HT-29 (cell line): ENCODE measurements at regions not wholly inside any gene's neighbourhood (a gene's known extent, or its start where the extent isn't known, plus 50 kb on each side); places are given as distances from the start of the nearest gene placed in this dataset.
"Not testable (repeated sequence)": the region's sequence is repeated elsewhere in the genome, so short reads cannot be mapped to it uniquely, and the experiment has no call there.

ENCODE experiments used
- DNase-seq: peaks from one replicate; pipeline ENCODE4 v3.0.0-alpha.2; 2015; ENCODE audit warnings: low spot score

DNA sequence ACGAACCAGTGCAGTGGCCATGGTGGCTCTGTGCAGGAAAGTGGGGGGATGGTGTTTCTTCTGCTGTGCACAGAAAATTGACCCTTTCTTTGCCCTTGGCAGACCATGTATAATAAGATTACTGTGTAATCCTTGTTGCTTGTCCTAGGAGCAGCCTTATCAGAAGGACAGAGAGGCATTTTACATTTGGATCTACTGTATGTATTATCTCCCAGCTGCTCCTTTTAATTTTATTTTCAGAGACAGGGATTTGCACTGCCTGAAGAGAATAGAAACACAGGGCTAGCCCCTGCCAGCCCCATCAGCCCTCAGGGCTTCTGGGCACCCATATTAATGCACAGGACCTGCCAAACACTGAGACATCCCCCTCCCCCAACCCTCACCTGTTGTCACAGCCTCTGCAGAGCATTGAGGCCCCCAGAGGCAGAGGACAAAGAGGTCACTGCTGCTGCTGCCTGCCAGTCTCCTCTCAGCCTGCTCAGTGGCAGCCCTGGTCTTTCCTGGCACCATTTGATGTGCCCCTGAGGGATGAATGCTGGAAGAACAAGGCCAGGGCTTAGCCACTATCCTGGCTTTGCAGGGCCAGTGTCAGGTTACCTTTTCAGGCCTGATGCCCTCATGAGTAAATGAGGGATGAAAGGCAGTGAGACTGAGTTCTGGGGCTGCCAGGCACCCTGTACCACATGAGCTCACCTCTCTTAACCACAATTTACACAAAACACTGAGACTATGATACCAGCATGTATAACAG, 533.4 kb downstream of the NTRK3 start:
- no peak for DNase-seq

DNA sequence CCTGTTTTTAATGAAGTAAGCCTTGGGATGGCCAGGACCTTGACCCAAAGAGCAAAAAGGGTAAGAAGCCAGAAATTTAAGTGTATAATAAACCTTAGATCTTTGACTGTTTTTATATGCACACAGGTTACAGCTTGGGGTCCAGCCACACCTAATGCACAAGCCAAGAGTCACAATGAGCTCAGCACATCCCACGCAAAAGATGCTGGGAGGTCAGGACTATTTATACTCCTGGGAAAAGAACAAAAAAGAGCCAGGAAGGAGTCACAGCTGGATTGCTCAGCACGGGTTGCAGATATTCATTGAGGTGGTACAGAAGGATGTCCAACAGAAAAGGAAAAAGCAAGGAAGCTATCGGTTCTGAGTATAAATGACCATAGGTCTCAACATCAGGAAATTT, 536.3 kb downstream of the NTRK3 start:
- DNase-seq = no peak

DNA sequence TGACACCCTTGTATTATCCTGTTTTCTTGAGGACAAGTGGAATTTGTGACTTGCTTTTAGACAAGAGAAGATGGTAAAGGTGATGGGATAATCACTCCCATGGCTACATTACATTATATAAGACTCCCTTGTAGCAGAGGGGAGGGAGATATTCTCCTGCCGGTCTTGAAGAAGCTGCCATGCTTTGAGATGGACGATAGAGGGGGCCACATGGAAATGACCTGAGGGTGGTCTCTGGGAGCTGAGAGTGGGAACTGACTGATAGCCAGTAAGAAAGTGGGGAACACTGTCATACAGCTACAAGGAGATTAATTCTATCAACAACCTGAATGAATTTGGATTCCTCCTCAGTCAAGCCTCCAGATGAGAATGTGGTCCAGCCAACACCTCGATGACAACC, 540.1 kb downstream of the NTRK3 start:
- DNase-seq = no peak

DNA sequence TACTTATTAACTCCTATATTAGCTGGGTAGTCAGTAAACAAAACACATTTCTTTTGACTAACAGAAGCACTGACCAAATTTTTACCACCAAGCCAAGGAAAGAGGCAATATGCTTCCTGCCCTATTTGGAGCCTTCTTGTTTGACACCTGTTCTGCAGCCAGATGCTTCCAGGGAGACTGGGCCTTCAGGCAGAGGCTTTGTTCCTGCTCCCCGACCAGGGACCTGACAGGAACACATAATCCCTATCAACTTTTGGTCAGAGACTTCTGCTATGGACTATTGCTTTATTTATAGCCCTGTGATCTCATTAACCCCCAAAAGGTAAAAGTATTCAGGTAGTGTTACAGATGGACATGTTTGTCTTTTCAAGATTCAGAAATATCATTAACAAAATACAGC, 541.3 kb downstream of the NTRK3 start:
- DNase-seq = no peak

DNA sequence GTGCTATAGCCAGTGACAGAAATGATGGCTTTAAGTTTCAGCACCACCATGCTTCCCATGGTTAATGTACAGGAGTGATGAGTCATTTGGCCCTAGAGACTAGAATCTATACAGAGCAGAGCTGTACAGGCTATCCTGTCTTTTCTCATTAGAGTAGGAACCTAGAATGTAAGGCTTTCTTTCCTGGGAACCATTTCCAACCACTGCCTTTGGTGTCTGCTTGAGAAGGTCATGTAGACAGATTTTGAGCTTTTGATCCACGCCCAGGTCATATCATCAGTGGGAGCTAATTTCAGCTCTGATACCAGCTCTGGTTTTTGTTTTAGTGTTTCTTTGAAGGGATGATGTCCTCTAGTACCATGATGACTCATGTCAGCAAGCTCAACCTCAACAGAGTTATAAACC, 543.1 kb downstream of the NTRK3 start:
- no peak for DNase-seq

DNA sequence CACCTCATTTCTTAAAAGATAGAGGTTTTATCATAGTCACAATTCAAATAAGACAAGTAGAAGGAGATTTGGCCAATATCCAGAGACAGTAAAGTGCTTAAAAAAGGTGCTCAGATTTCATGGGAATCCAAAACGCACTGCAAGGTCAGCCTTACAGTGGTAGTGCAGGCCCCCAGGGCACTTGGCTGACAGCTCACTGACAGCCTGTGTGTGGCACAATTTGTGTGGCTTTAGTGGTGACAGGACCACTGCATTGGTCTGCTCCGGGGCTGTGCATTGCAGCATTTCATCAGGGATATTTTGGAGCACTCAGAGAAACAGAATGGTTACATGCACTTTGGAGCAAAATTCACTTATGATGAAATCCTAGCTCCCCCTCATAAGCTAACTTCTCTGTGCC, 544.3 kb downstream of the NTRK3 start:
- DNase-seq = no peak

DNA sequence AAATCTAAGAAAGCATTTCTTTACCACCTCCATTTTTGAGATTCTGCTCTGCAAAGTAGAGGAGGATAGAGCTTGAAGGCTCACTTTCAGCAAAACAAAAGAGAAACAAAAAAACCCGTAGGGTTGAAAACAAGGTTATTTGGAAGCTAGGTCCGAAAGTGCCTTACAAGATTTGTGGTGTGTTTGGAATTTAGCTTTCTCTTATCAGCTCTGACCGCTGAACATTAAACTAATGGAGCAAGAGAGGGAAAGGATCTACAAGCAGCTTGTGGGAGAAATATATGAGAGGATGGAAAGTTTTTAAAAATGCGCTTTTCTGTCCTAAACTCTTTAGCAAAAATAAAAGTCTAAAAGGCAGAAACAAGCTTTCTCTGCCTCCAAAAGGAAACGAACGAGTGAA, 545.5 kb downstream of the NTRK3 start:
- no peak for DNase-seq

DNA sequence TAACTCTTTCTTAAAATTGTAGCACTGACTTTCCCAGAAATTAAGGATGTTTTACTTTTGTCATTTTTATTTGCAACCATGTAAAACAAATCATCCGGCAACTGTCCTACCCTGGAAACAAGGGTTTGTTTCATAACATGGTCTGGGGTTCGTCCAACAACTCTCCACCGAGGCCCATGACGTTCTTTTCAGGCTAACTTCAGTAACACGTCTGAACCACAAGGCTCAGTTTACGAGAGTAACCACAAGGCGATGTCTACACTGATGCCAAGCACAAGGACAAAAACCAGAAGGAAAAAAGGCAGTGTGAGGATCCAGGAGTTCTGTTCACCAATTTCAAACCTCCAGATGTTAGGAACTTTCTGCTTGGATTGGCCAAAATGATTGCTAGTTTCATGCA, 546.1 kb downstream of the NTRK3 start:
- DNase-seq = no peak

DNA sequence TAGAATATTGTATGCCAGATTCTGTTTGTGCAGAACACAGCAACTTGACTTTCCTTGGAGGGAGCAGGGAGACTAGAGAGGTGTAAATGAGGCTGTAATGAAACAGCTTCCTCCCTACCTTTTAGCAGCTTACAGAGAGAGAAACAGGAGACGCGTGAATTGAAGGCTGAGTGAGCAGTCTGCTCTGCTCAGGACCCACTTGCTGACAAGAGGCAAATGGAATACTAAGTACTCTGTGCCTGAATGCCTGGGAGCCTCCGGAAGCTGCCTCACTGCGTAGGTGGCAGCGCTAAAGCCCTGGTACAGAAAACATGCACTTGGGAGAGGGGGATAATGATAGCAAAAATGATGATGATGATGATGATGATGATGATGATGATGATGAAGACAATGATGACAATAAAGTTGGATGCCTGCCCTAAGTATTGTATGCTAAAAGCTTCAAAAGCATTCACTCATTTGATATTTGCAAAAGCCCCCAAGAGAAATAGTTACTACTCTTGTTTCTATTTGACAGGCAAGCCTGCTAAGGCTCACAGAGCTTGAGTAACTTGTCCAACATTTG, 548.9 kb downstream of the NTRK3 start:
- DNase-seq = no peak

DNA sequence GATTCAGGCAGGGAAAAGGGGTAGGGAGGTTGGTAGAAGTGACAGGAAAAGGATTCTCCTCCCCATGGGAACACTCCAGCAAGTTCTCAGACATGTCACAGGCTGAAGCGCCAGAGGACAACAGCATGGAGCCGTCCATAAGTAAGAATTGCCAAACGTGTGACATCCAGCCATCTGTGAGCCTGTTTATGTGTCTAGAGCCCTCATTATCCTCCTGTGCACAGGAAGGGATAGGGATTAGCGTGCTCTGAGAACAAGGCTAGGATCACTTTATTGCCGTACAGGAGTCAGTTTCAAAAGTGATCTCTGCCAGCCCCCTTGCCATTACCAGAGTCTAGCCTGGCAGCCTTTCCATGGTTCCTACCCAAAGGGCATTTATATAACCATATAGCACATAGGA, 549.5 kb downstream of the NTRK3 start:
- DNase-seq = no peak

DNA sequence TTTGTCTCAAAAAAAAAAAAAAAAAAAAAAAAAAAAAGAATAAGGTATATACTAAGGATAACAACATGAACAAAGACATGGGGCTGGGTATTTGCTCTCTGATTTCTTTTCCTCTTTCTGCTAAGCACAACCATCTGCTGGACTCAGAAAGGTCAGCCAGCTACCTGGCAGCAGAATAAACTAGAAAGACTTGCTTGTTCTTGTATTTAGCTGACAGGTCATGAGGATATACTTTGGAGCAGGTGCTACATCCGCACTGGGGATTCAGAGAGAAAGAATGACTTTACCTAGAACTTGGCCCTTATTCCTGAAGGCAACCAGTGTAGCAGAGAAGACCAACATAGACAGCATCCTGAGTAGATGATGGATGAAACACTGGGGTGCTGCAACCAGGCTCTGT, 550.5 kb downstream of the NTRK3 start:
- no peak for DNase-seq

DNA sequence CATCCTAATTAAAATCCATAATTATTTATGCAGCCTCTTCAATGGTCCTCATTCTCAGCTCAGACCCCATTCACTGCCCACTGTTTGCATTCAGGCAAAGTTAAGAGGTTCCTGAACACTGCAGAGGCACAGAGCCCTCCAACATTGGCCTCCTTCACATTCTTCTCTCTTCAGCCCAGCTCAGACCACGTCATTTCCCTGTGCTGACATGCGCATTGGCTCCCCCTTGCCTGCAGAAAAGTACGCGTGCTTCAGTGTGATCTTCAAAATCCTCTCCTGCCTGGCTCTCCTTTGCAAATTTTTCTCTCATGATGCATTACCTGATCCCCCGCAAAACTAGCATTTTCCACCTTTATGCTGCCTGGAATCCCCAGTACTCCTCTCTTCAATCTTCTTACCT, 552.3 kb downstream of the NTRK3 start:
- no peak for DNase-seq

DNA sequence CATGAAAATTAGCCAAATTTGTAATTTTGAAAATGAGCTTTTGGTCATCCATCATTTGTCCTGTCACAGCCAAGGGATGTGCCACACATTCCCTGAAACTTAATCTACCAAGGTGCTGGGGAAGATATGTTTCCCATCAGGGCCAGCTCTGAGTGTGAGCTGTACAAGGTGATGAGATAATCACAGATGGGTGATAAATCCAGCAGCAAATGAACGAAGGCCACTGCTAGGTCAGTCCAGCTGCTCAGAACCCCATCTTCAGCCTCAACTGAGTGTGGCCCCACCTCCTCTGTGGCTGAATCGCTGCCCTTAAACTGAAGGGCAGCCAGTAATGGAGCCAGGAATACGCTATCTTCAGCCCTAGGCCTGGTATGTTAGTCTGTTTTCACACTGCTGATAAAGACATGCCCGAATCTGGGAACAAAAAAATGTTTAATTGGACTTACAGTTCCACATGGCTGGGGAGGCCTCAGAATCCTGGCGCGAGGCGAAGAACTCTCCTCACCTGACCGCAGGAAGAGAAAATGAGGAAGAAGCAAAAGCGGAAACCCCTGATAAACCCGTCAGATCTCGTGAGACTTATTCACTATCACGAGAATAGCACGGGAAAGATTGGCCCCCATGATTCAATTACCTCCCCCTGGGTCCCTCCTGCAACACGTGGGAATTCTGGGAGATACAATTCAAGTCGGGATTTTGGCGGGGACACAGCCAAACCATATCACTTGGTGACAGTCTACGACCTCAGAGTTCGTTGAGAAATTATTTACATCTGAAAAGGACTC, 553.0 kb downstream of the NTRK3 start:
- DNase-seq = no peak

DNA sequence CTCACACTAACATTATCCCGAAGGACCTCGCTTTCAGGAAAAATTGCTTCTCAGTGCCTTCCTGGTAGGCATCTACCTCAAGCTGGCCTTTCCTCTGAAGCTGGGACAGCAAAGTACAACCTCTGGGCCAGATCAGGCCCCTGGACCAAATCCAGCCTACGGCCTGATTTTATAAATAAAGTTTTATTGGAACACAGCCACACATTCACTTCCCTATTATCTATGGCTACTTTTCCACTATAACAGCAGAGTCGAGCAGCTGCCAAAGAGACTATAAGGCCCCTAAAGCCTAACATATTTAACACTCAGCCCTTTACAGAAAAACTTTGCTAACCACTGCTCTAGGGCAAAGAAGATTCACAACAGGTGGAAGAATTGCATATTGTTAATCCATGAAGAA, 554.3 kb downstream of the NTRK3 start:
- no peak for DNase-seq

DNA sequence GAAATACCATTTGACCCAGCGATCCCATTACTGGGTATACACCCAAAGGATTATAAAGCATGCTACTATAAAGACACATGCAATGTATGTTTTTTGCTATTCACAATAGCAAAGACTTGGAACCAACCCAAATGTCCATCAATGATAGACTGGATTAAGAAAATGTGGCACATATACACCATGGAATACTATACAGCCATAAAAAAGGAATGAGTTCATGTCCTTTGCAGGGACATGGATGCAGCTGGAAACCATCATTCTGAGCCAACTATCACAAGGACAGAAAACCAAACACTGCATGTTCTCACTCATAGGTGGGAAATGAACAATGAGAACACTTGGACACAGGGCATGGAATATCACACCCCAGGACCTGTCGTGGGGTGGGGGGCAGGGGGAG, 558.1 kb downstream of the NTRK3 start:
- DNase-seq = not testable (repeated sequence)

DNA sequence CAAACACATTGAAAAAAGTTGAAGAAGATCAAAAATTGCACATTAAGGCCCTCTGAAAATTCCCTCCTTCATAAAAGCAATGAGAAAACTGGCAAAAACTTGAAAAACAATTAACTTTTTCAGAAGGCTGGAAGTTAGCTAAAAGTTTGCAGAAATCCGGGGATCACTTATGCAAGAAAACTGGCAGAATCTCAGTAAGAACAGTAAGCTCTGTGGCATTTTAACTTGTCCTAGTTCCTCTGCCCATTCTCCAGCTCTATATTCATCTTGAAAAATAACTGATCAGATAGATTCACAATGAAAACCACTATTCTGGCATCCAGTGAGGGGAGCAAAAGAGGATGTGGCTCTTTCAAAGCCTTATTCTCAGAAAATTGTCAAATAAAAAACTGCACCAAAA, 566.8 kb downstream of the NTRK3 start:
- DNase-seq = no peak

DNA sequence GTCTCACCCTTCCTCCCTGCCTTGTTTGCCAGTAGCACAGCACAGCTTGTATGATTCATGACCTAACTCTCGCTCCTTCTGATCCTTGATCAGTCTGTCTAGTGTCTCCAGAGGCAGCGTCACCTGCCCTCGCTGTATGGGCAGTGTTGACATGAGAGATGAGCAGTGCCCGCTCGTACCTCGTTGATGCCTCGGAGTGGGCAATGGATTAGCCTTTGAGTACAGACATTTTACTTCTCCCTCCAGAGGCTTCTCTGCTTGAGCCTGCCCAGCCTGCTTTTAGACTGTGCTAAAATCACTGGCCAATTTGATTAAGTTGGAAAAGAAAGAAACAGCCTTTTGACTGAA, 569.0 kb downstream of the NTRK3 start:
- DNase-seq = no peak

DNA sequence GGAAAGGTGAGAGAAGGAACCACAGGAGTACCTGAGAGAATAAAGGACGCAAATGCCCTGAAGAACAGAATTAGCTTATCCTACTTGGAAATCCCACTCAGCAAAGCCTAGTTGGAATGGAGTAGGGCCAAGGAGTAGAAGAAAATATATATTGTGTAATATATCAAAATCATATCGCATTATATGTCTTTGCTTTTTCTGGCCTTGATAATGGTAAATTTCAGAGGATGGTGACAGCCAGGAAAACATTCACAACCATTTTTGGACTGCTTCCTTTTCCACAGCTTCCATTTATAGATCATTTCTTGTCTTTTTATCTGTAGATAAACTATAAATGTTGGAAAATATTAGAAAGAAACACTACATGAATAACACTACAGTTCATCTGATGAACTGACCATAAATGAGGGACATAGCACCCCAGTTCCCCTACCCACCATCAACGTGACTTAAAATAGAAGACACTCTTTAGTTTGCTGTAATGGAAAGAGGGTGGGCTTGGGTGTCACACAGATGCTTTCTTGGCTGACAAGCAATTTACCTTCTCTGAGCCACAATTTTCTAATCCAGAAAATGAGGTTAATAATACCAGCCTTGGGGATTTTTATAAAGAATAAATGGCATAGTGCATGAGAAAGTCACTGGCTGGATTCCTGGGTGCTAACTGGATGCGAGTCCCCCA, 569.6 kb downstream of the NTRK3 start:
- no peak for DNase-seq

DNA sequence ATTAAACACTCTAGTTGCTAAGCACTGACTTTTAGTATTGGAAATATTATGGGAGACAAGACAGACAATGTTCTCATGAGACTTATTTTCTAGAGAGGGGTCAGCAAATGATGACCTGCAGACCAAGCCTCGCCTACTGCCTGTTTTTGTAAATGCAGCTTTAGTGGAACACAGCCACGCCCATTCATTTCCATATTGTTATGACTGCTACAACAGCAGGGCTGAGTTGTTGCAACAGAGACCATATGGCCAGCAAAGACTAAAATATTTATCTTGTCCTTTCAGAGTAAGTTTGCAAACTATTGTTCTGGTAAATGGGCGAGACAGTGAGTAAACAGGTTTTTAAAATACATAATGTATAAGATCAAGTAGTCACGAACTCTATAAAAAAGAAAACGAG, 570.2 kb downstream of the NTRK3 start:
- DNase-seq = no peak

DNA sequence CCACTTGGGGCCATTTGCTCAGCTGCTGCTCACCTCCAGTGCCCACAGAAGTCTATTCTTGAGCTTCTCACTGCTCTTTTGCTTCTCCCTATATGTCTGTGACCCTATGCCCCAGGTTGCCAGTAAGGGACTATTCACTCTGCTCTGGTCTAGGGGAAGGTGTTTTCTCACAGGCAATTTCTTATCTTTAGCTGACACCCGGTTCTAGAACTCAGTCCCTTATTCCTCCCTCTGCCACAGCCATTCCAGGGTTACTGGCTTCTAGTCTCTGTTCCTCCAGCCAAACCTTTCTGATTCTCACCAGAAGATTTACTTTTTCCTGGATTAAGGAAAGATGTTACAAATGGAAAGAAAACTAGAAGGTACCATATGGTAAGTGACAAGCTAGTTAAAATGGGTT, 574.0 kb downstream of the NTRK3 start:
- no peak for DNase-seq

DNA sequence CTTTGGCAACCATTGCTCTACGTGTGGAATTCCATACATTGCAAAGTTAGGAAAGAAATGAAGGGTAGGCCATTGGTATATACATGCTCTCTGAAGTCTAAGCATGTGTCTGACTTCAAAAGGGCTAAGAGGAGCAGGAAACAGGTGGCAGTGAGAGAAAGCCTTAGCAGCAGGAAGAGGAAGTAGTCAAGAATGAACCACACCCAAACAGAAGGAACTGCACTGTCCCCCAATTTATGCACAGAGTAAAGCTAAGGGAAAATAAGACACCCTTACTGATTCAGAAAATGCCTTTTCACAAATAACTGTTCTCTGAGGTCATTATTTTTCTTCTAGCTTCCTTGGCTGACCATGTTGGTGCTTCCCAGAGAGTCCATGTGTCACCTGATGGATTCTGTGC, 575.4 kb downstream of the NTRK3 start:
- DNase-seq = no peak

DNA sequence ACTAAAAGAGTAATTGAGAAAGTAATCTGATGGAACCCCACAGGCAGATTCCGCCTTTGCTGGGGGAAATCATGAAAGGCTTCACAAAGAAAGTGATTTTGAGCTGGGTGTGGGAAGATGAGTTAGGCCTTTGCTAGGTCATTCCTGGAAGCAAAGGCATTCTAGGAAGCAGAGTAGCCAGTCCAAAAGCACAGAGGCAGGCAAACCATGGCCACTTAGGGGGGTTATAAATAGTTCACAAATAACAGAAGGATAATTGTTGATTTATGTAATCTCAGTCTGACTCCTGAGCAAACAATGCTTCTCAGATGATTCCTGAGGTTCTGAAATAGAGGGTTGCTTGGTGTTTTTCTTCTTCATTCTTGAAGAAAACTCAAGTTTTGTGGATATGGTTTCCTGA, 576.3 kb downstream of the NTRK3 start:
- no peak for DNase-seq

DNA sequence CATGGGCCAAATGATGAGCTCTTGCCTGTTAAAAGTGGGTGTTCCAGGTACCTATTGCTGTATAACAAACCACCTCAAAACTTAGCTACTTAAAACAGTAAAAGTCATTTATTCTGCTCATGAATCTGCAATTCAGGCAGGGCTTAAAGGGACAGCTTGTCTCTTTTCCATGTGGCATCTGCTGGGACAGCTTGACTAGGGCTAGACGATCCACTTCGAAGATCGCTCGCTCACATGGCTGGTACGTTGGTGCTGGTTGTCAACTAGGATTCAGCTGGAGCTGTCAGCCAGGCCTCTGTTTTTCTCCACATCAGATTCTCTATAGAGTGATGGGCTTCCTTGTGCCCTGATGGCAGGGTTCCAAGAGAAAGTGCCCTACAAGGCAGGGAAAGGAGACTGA, 581.3 kb downstream of the NTRK3 start:
- DNase-seq = no peak
